Stimulated activated naive CD4-positive, alpha-beta T cell (primary cell): ENCODE measurements at regions not wholly inside any gene's neighbourhood (a gene's known extent, or its start where the extent isn't known, plus 50 kb on each side); places are given as distances from the start of the nearest gene placed in this dataset.

Source experiments
- DNase-seq, 6 experiments: peaks; one replicate each; lab custom pipeline; 2025; lab: John Stamatoyannopoulos, UW

- DNase-seq: no peak
Measured at GRCh38 chr5:141747152-141748141, 65.4 kb upstream of the ARAP3 start.

DNA sequence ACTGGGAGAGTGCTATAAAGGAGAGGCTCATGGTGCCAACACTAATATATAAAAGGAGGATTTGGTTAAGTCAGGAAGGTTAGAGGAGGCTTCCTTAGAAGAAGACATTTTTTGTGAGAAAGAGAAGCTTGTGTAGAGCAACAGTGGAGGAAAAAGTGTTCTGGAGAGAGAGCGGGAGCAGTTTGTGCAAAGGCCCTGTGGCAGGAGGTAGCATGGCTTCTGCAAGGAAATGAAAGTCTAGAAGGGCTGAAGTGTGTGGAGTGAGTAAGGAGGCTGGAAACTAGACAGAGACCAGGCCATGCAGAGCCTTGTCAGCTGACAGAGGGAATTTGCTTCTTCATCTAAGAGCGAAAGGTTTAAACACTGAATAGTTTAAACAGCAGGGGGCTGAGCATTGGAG lies 64.4 kb upstream of the ARAP3 start:
- no peak for DNase-seq

DNA sequence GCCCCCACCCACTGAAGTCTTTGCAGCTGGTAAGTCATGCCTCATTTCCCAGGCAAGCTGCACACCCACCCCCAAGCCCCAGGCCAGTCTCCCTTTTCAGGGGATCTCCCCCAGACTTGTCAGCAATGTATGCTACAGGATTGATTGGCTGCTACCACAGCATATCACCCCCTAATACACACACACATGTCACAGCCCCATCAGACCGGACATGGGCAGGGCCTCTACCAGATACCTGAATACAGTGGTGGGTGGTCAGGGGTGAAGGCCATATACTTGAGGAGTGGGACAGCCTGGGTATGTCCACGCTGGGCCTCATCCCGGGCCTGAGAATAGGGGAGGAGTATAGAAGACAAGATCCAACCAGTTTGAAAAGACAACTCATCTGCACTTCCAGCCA lies 63.4 kb upstream of the ARAP3 start:
- no peak for DNase-seq

DNA sequence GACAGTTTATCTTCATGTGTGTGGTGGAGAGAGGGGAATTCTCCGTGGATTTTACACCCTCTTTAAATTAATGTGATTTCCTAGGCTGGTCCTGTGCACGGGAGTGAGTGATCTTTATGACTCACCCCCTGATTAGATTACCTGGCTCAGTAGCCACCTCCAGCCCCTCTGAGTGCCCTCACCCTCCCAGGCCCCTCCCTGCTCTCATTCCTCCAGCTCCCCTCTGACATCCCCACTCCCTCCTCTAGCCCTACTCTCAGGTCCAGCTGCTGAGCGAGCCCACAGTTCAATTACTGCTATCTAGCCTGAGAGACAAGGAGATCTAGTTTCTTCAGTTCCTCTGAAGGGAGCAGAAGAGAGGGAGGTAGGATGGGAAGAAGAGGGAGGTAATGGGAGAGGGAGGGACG lies 61.8 kb upstream of the ARAP3 start:
- no peak for DNase-seq

GRCh38 chr5:141742866-141743851 lies 61.1 kb upstream of the ARAP3 start:
- DNase-seq: peak in 1 of 6 experiments; percentile 1

DNA sequence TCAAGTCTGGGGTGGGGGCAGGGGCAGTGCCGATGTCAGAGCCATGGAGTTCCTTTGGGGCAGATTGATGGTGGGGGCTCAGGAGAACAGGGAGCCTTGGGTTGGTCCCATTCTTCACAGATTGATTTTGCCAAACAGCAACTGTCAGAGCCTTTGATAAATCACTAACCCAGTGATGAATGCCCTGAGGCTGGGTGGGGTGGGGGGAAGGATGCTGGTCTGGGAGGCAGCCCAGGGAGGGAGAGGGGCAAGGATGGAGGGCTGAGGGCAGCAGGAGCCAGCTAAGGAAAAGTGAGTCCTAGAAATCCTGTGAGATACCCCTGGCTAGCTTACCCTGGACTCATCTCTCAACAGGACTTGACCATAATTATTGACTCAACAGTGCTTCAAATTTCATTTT lies 60.1 kb upstream of the ARAP3 start:
- DNase-seq: no peak

DNA sequence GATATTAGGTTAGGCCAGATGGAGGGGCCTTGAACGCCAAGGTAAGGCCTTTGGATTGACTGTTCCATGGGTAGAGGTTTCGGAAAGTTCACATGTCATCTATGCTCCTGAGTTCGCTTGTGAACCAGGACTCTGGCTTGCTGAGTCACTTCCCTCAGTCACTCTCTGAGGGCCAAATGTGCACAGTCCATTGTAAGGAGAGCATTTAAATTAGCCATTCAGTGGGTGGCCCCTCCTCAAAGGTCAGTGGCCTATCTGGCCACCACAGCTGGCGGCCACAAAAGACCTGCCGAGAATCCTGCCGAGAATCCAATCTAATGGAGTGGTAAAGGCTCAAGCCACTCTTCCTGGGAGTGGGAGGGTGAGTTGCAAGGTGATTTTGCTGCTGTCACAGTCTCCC lies 58.9 kb upstream of the ARAP3 start:
- DNase-seq: no peak

DNA sequence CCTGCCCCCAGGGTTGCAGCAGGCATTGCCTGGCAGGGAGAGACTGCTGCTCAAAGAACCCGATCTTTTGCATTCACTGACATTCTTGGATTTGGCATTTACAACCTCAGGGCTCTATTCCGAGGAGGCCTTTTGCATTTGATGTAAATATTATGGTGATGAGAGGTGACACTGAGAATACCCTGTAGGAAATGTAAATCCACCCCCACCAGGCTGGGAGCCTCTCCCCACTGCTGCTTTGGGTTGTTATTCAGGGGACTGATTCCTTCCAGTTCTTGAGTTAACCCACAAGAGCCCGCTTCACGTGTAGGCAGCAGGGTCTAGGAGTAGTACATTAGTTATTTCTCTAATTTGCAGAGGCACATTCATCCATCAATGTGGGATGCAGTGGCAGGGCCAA lies 55.5 kb upstream of the ARAP3 start:
- DNase-seq: no peak

DNA sequence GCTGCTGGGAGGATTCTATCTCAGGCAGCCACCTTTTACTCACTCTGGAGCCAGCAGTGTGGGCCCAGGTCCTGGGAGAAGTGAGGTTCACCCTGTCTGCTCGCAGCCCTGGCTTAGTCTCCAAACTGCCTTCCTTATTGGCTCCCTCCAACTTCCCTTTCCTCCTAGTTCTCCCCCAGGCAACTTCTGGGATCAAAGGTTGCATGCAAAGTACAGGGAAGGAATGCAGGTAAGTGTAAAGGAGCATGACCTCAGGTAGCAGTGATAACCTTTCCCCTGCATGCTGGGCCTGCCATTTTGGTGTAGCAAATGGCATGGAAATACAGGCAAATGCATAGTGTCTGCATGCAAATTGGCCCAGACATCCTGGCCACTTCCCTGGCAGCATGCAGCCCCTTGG lies 53.8 kb upstream of the ARAP3 start:
- DNase-seq: no peak

DNA sequence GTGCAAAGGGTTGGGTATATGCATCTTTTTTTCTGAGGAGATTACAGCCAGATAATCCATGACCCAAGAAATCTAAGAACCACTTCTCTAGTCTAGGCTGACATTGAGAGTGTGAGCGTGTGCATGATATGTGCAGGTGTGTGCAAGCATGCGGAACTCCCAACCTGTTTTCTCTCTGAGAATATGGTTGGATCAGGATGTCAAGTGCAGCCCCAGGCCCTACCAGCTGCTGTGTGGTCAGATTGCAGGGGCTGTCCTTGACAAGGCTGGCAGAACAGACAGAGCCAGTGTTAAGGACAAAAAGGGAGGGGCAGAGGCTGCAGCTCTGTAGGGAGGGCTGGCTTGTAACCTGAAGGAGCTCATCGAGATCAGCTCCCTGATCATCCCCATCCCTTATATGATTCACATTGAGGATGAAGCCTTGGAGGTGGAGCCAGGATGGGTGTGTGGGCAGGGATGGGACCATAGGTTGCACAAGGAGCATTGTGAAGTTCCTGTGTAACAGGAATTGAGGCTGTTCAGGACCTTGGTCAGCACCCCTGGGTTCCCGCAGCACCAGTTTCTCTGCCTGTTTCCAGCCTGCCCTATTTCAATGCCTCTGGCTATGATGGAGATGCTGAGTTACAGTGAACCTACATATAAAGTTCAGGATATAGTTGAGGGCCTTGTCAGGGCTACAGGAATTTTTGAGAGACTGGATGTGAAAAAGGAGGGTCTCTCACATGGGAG lies 52.6 kb upstream of the ARAP3 start:
- peak in 1 of 6 experiments; percentile 13 for DNase-seq

GRCh38 chr5:141733198-141733597 lies 51.2 kb upstream of the ARAP3 start:
- no peak for DNase-seq

- DNase-seq: no peak
Measured at GRCh38 chr5:141732417-141732816, 50.4 kb upstream of the ARAP3 start.
